ENCODE measurements at regions not wholly inside any gene's neighbourhood (a gene's known extent, or its start where the extent isn't known, plus 50 kb on each side); places are given as distances from the start of the nearest gene placed in this dataset.
"Not testable (repeated sequence)": the region's sequence is repeated elsewhere in the genome, so short reads cannot be mapped to it uniquely, and the experiment has no call there.

GRCh38 chr17:71203953-71204352 is 916.9 kb upstream of the SOX9 start:
- Histone ChIP-seq H3K27ac (no peak overlapping the region), H3K9me3 (no peaks in the 10 kb centered on the region), H3K4me1 (peaks cover 0 to 5% (median 0%) of the 10 kb centered on the region in 4 donors), H3K36me3 (no peaks in the 10 kb centered on the region), H3K27me3 (no peaks in the 10 kb centered on the region), H3K4me3 (no peak overlapping the region)
- intact Hi-C loops (cut with DNase I; ENCODE audit: low total_unique reads): no loop called here
- no peak for TF ChIP-seq CTCF (IDR thresholded peaks at IDR 0.05)
- DNase-seq: no peak

- H3K4me1 ChIP-seq; H3K27ac ChIP-seq; H3K27me3 ChIP-seq; H3K9me3 ChIP-seq; H3K36me3 ChIP-seq; DNase-seq; H3K4me3 ChIP-seq; intact Hi-C loops (cut with DNase I; ENCODE audit: low total_unique reads): not testable (repeated sequence)
Measured at GRCh38 chr17:71205951-71206350, 914.9 kb upstream of the SOX9 start.

GRCh38 chr17:71208111-71208704 is 912.6 kb upstream of the SOX9 start:
- Histone ChIP-seq H3K9me3 (no peaks in the 10 kb centered on the region), H3K4me3 (no peak overlapping the region), H3K27ac (no peak overlapping the region), H3K4me1 (no peaks in the 10 kb centered on the region), H3K27me3 (no peaks in the 10 kb centered on the region), H3K36me3 (no peaks in the 10 kb centered on the region)
- no peak for DNase-seq
- TF ChIP-seq CTCF (IDR thresholded peaks at IDR 0.05): no peak
- intact Hi-C loops (cut with DNase I; ENCODE audit: low total_unique reads): no loop called here

- Histone ChIP-seq H3K36me3 (no peaks in the 10 kb centered on the region), H3K4me3 (no peak overlapping the region), H3K4me1 (no peaks in the 10 kb centered on the region), H3K9me3 (peaks cover 0 to 3% (median 0%) of the 10 kb centered on the region in 3 donors), H3K27me3 (no peaks in the 10 kb centered on the region), H3K27ac (no peak overlapping the region)
- intact Hi-C loops (cut with DNase I; ENCODE audit: low total_unique reads): no loop called here
- no peak for TF ChIP-seq CTCF (IDR thresholded peaks at IDR 0.05)
- DNase-seq: no peak
Measured at GRCh38 chr17:71213936-71214335, 906.9 kb upstream of the SOX9 start.

- Histone ChIP-seq H3K27ac (no peak overlapping the region), H3K9me3 (peaks cover 0 to 3% (median 0%) of the 10 kb centered on the region in 3 donors), H3K36me3 (no peaks in the 10 kb centered on the region), H3K4me3 (no peak overlapping the region), H3K27me3 (no peaks in the 10 kb centered on the region), H3K4me1 (no peaks in the 10 kb centered on the region)
- DNase-seq: no peak
- TF ChIP-seq CTCF (IDR thresholded peaks at IDR 0.05): no peak
- intact Hi-C loops (cut with DNase I; ENCODE audit: low total_unique reads): no loop called here
Measured at GRCh38 chr17:71217769-71218168, 903.1 kb upstream of the SOX9 start.

- H3K27ac ChIP-seq: no peak overlapping the region
- no peaks in the 10 kb centered on the region for H3K27me3 ChIP-seq
- H3K9me3 ChIP-seq: no peaks in the 10 kb centered on the region
- no peaks in the 10 kb centered on the region for H3K36me3 ChIP-seq
- H3K4me3 ChIP-seq: no peak overlapping the region
- no peaks in the 10 kb centered on the region for H3K4me1 ChIP-seq
- intact Hi-C loops (cut with DNase I; ENCODE audit: low total_unique reads): no loop called here
- DNase-seq: no peak
- no peak for TF ChIP-seq CTCF (IDR thresholded peaks at IDR 0.05)
Measured at GRCh38 chr17:71224824-71225575, 895.8 kb upstream of the SOX9 start.

All from tibial artery (tissue), 4 donors.